Heart right ventricle (tissue), 16 donors: ENCODE measurements at regions not wholly inside any gene's neighbourhood (a gene's known extent, or its start where the extent isn't known, plus 50 kb on each side); places are given as distances from the start of the nearest gene placed in this dataset.

Experiments
- ATAC-seq, 8 donors: fragments of 200-7000 bp; cut with Tn5 transposase; one replicate each; pipeline ENCODE4 v1.9.1; 2020; ENCODE audit warnings: mild to moderate bottlenecking in 8 of 8, moderate library complexity in 8 of 8, moderate number of reproducible peaks in 1 of 8
- DNase-seq, 2 donors: peaks; one replicate each; pipeline ENCODE4 v3.0.0-alpha.2; 2020
- H3K27ac ChIP-seq, 10 donors: fragments of 200-600 bp; sonication (generic) in 2 of 10; one replicate each; pipeline versions ENCODE4 v1.5.0 to v1.8.0; 2020 to 2022; ENCODE audit warnings: mild to moderate bottlenecking in 3 of 10
- H3K27me3 ChIP-seq, 7 donors: fragments of 200-600 bp; one replicate each; pipeline ENCODE4 v1.8.0; 2021 to 2022; ENCODE audit warnings: mild to moderate bottlenecking in 2 of 7
- H3K36me3 ChIP-seq, 9 donors: fragments of 200-600 bp; sonication (generic) in 1 of 9; one replicate each; pipeline versions ENCODE4 v1.5.0 to v1.8.0; 2020 to 2022; ENCODE audit warnings: mild to moderate bottlenecking in 2 of 9
- H3K4me1 ChIP-seq, 9 donors: fragments of 200-600 bp; sonication (generic) in 1 of 9; one replicate each; pipeline versions ENCODE4 v1.5.0 to v1.8.0; 2020 to 2022; ENCODE audit warnings: mild to moderate bottlenecking in 4 of 9
- H3K4me3 ChIP-seq, 10 donors: fragments of 200-600 bp; sonication (generic) in 2 of 10; one replicate each; pipeline versions ENCODE4 v1.5.0 to v1.8.0; 2020 to 2022; ENCODE audit warnings: mild to moderate bottlenecking in 7 of 10, moderate library complexity in 2 of 10
- H3K9me3 ChIP-seq, 11 donors: fragments of 200-600 bp in 10 of 11; sonication (generic) in 2 of 11; one replicate each; pipeline versions ENCODE4 v1.5.0 to v1.8.0; 2013 to 2022; ENCODE audit warnings: mild to moderate bottlenecking in 2 of 11, control low read depth in 1 of 11, moderate library complexity in 1 of 11
- CTCF ChIP-seq, 9 donors: fragments of 200-600 bp; sonication (generic) in 2 of 9; IDR thresholded peaks; one replicate each; pipeline versions ENCODE4 v1.5.0 to v1.8.0; 2021 to 2022; ENCODE audit warnings: antibody characterized with exemption in 9 of 9, mild to moderate bottlenecking in 5 of 9, moderate library complexity in 1 of 9
- WGBS, 2 donors: extraction: QIAGEN DNeasy Blood & Tissue Kit; methylation state at CpG; one replicate each; pipeline ENCODE4 v1.1.7; 2013; ENCODE audit warnings: inconsistent platforms in 1 of 2; 5-methylcytosine and 5-hydroxymethylcytosine counted together
- intact Hi-C, 10 donors: fragments of 100-400 bp; cut with DNase I; formaldehyde crosslinking; loops; one replicate each; pipeline versions ENCODE4 v1.11.1 to v1.14.2; 2022
- donor health status: Arrhythmogenic right ventricular cardiomyopathy.
- donor health status: ischemic (EF 13 %, LVEDD 7.1; RV severe dilation, severe dysfunction).
- donor health status: healthy with polysubstance abuse.
- donor health status: DM: no; HTN: yes; CAD: no.
- donor health status: DM: no; HTN: no; CAD: no.
- donor health status: ischemic (EF 25% LVEDD 6.9; RV normal size, moderate dysfunction).
- donor health status: ischemic (EF 25% LVEDD 5.7; RV mildly dilated, moderate dysfunction).
- donor health status: healthy.
- donor health status: DM: yes; HTN: yes; CAD: no.
- donor health status: Ischemic cardiomyopathy.
- donor health status: ischemic (EF 35%, LVEDD 5.7; RV mildly dilated, moderate dysfunction).
- donor health status: nonischemic (EF 11% LVEDD 7.7; RV severe dilation, severe dysfunction).
- donor health status: DM: yes; HTN: yes; CAD: no.
- donor health status: PGD.
- donor health status: ischemic (EF 29% LVEDD 5.4; RV normal size, mild dysfunction).
- donor health status: nonischemic (EF 23%, LVEDD 6.1; RV moderate dilation, normal function).

GRCh38 chr12:41963398-41963797, 181.3 kb downstream of the GXYLT1 start:
- no peak overlapping the region for H3K27ac ChIP-seq
- H3K27me3 ChIP-seq = peaks cover 0 to 4% (median 0%) of the 10 kb centered on the region in 7 donors
- no peak for DNase-seq
- no peak for TF ChIP-seq CTCF (IDR thresholded peaks at IDR 0.05)
- intact Hi-C loops = no loop called here
- no peak overlapping the region for H3K4me3 ChIP-seq
- H3K9me3 ChIP-seq = no peaks in the 10 kb centered on the region
- 90% methylated on average over 2 of the region's 2 CpGs for WGBS, 2 donors
- no peaks in the 10 kb centered on the region for H3K4me1 ChIP-seq
- no peak for ATAC-seq
- no peaks in the 10 kb centered on the region for H3K36me3 ChIP-seq

GRCh38 chr12:41962171-41962572, 182.5 kb downstream of the GXYLT1 start:
- H3K4me1 ChIP-seq = no peaks in the 10 kb centered on the region
- ATAC-seq (peak in 1 of 8 donors; percentile 11), DNase-seq (no peak)
- H3K4me3 ChIP-seq = no peak overlapping the region
- H3K27me3 ChIP-seq = peaks cover 0 to 4% (median 0%) of the 10 kb centered on the region in 7 donors
- no peak overlapping the region for H3K27ac ChIP-seq
- intact Hi-C loops = no loop called here
- no peaks in the 10 kb centered on the region for H3K36me3 ChIP-seq
- no peaks in the 10 kb centered on the region for H3K9me3 ChIP-seq
- no peak for TF ChIP-seq CTCF (IDR thresholded peaks at IDR 0.05)
- WGBS, 2 donors = 71 to 73% methylated on average over 5 of the region's 5 CpGs

GRCh38 chr12:41959271-41959670, 185.4 kb downstream of the GXYLT1 start:
- H3K27me3 ChIP-seq = no peaks in the 10 kb centered on the region
- no peaks in the 10 kb centered on the region for H3K36me3 ChIP-seq
- DNase-seq (no peak), ATAC-seq (no peak)
- no peak for TF ChIP-seq CTCF (IDR thresholded peaks at IDR 0.05)
- peaks cover 0 to under 1% (median 0%) of the 10 kb centered on the region in 11 donors for H3K9me3 ChIP-seq
- peaks cover 0 to 15% (median 0%) of the 10 kb centered on the region in 9 donors for H3K4me1 ChIP-seq
- intact Hi-C loops = no loop called here
- WGBS, 2 donors = 92 to 94% methylated on average over 2 of the region's 2 CpGs
- H3K27ac ChIP-seq = no peak overlapping the region
- H3K4me3 ChIP-seq = no peak overlapping the region

GRCh38 chr12:41956353-41956752, 188.3 kb downstream of the GXYLT1 start:
- no peaks in the 10 kb centered on the region for H3K36me3 ChIP-seq
- 55 to 71% methylated on average over 2 of the region's 2 CpGs for WGBS, 2 donors
- intact Hi-C loops = no loop called here
- peaks cover 0 to 4% (median 0%) of the 10 kb centered on the region in 11 donors for H3K9me3 ChIP-seq
- no peak for TF ChIP-seq CTCF (IDR thresholded peaks at IDR 0.05)
- DNase-seq (no peak), ATAC-seq (peak in 2 of 8 donors; percentile 35 to 46)
- H3K27me3 ChIP-seq = no peaks in the 10 kb centered on the region
- no peak overlapping the region for H3K4me3 ChIP-seq
- H3K4me1 ChIP-seq = peaks cover 0 to 15% (median 0%) of the 10 kb centered on the region in 9 donors
- no peak overlapping the region for H3K27ac ChIP-seq
